Stimulated activated naive B cell treated with anti-CD40 and anti-IgM and Interleukin-4, amounts not matched to agents 10 μg/mL and 1 μg/mL and 100 μg/mL, for 72 hours (primary cell): ENCODE measurements at regions not wholly inside any gene's neighbourhood (a gene's known extent, or its start where the extent isn't known, plus 50 kb on each side); places are given as distances from the start of the nearest gene placed in this dataset.

Experiments
- ATAC-seq, 2 donors: fragments of 150-1000 bp; cut with Tn5 transposase; replicated peaks; 2 replicates each; pipeline ENCODE4 v1.10.0; 2021; ENCODE audit warnings: moderate library complexity in 1 of 2
- DNase-seq: peaks from one replicate; pipeline ENCODE4 v3.0.0; 2021
- H3K27ac Mint-ChIP-seq: one replicate; pipeline ENCODE4 v1.8.0; 2022; ENCODE audit warnings: mild to moderate bottlenecking, mixed read lengths
- H3K27me3 Mint-ChIP-seq, 2 donors: one replicate each; pipeline ENCODE4 v1.8.0; 2022; ENCODE audit warnings: mixed read lengths in 2 of 2
- H3K36me3 Mint-ChIP-seq, 2 donors: one replicate each; pipeline ENCODE4 v1.8.0; 2022; ENCODE audit warnings: mixed read lengths in 2 of 2, mild to moderate bottlenecking in 1 of 2
- H3K4me1 Mint-ChIP-seq, 2 donors: one replicate each; pipeline ENCODE4 v1.8.0; 2022; ENCODE audit warnings: mixed read lengths in 2 of 2, mild to moderate bottlenecking in 1 of 2
- H3K4me3 Mint-ChIP-seq, 2 donors: one replicate each; pipeline ENCODE4 v1.8.0; 2022; ENCODE audit warnings: mild to moderate bottlenecking in 2 of 2, mixed read lengths in 2 of 2, moderate library complexity in 1 of 2
- H3K9me3 Mint-ChIP-seq, 2 donors: one replicate each; pipeline ENCODE4 v1.8.0; 2022; ENCODE audit warnings: mixed read lengths in 2 of 2, mild to moderate bottlenecking in 1 of 2

- H3K27me3 Mint-ChIP-seq = peaks cover 6 to 36% of the 10 kb centered on the region in 2 donors
- ATAC-seq (peak in 1 of 2 donors; percentile 68), DNase-seq (no peak)
- H3K36me3 Mint-ChIP-seq = no peaks in the 10 kb centered on the region
- no peak overlapping the region for H3K27ac Mint-ChIP-seq
- no peaks in the 10 kb centered on the region for H3K9me3 Mint-ChIP-seq
- no peaks in the 10 kb centered on the region for H3K4me1 Mint-ChIP-seq
- no peak overlapping the region for H3K4me3 Mint-ChIP-seq
Measured at GRCh38 chr14:60349663-60350365, 100.8 kb downstream of the PPM1A start.

GRCh38 chr14:60350366-60350720, 101.3 kb downstream of the PPM1A start:
- DNase-seq (no peak), ATAC-seq (no peak)
- Mint-ChIP-seq H3K27me3 (peaks cover 6 to 33% of the 10 kb centered on the region in 2 donors), H3K9me3 (no peaks in the 10 kb centered on the region), H3K36me3 (no peaks in the 10 kb centered on the region), H3K4me3 (no peak overlapping the region), H3K4me1 (no peaks in the 10 kb centered on the region), H3K27ac (no peak overlapping the region)

DNA sequence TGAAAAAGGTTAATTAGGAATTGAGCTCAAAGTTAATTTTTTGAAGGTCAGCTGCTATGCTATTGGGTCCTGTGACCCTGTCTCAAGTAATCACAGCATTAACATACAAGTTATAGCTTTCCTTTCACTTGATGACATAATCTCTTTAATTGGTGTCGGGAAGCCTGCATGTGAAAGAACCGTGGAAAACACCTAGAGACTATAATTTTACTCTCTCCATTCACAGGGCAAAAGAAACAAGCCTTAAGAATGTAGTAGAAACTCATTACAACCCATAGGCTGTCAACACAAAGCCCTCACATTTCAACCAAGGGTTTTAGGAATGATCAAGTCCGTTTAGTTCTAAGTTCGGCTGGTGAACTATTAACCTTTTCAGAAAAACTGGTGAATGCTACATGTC, 104.4 kb downstream of the PPM1A start:
- ATAC-seq (no peak), DNase-seq (no peak)
- H3K4me1 Mint-ChIP-seq = no peaks in the 10 kb centered on the region
- H3K36me3 Mint-ChIP-seq = no peaks in the 10 kb centered on the region
- peaks cover 6 to 41% of the 10 kb centered on the region in 2 donors for H3K27me3 Mint-ChIP-seq
- H3K4me3 Mint-ChIP-seq = no peak overlapping the region
- H3K27ac Mint-ChIP-seq = no peak overlapping the region
- H3K9me3 Mint-ChIP-seq = no peaks in the 10 kb centered on the region

GRCh38 chr14:60355768-60356167, 106.7 kb downstream of the PPM1A start:
- DNase-seq (no peak), ATAC-seq (no peak)
- no peaks in the 10 kb centered on the region for H3K36me3 Mint-ChIP-seq
- no peaks in the 10 kb centered on the region for H3K9me3 Mint-ChIP-seq
- H3K27ac Mint-ChIP-seq = no peak overlapping the region
- no peak overlapping the region for H3K4me3 Mint-ChIP-seq
- no peaks in the 10 kb centered on the region for H3K4me1 Mint-ChIP-seq
- peaks cover 0 to 24% of the 10 kb centered on the region in 2 donors for H3K27me3 Mint-ChIP-seq

GRCh38 chr14:60356386-60356785, 107.4 kb downstream of the PPM1A start:
- ATAC-seq (no peak), DNase-seq (no peak)
- Mint-ChIP-seq H3K9me3 (peaks cover under 1 to 2% of the 10 kb centered on the region in 2 donors), H3K27me3 (peaks cover 2 to 24% of the 10 kb centered on the region in 2 donors), H3K36me3 (no peaks in the 10 kb centered on the region), H3K4me3 (no peak overlapping the region), H3K4me1 (no peaks in the 10 kb centered on the region), H3K27ac (no peak overlapping the region)

GRCh38 chr14:60356906-60357550, 108.0 kb downstream of the PPM1A start:
- no peak for DNase-seq
- H3K36me3 Mint-ChIP-seq = no peaks in the 10 kb centered on the region
- H3K27ac Mint-ChIP-seq = no peak overlapping the region
- H3K4me3 Mint-ChIP-seq = no peak overlapping the region
- H3K27me3 Mint-ChIP-seq = peaks cover 4 to 19% of the 10 kb centered on the region in 2 donors
- H3K4me1 Mint-ChIP-seq = no peaks in the 10 kb centered on the region
- ATAC-seq = no peak
- H3K9me3 Mint-ChIP-seq = peaks cover 2 to 4% of the 10 kb centered on the region in 2 donors

DNA sequence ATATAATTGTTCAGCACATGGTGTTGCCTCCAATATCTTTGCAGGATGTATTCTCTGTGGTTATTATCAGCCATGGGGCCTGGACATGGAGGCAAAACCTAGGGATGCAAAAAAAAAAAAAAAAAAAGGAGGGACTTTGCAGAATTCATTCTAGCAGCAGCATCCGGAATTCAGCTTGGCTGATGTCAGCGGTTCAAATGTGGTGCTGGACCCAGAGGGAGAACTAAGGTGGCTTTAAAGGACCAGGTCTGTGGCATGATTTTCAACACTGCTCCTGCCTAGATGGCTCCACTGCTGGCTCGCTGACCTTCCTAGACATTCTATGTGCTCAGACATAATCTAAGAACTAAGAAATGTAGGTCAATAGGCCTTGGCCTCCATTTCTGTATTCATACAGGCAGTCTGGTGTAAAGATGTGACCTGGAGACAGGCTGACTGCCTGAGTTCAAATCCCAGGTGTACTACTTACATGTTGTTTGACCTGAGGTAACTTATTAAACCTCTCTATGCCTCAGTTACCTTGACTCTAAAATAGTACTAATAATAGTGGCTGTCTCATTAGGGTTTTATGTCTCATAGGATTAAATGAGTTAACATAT, 108.6 kb downstream of the PPM1A start:
- Mint-ChIP-seq H3K36me3 (no peaks in the 10 kb centered on the region), H3K27me3 (peaks cover 4 to 18% of the 10 kb centered on the region in 2 donors), H3K4me3 (no peak overlapping the region), H3K27ac (no peak overlapping the region), H3K4me1 (no peaks in the 10 kb centered on the region), H3K9me3 (peaks cover 2 to 4% of the 10 kb centered on the region in 2 donors)
- no peak for DNase-seq
- ATAC-seq = no peak

- DNase-seq = no peak
- H3K4me3 Mint-ChIP-seq = no peak overlapping the region
Measured at GRCh38 chr14:60363275-60363674, 114.3 kb downstream of the PPM1A start.

GRCh38 chr14:60363687-60364086, 114.7 kb downstream of the PPM1A start:
- Mint-ChIP-seq H3K4me1 (no peaks in the 10 kb centered on the region), H3K27ac (no peak overlapping the region), H3K27me3 (peaks cover 14 to 17% of the 10 kb centered on the region in 2 donors), H3K9me3 (peaks cover 2 to 4% of the 10 kb centered on the region in 2 donors), H3K4me3 (no peak overlapping the region), H3K36me3 (no peaks in the 10 kb centered on the region)
- DNase-seq (no peak), ATAC-seq (no peak)

More at GRCh38 chr14:60363275-60363674, 114.3 kb downstream of the PPM1A start:
- H3K27ac Mint-ChIP-seq = no peak overlapping the region
- H3K27me3 Mint-ChIP-seq = peaks cover 14 to 17% of the 10 kb centered on the region in 2 donors
- peaks cover 2 to 4% of the 10 kb centered on the region in 2 donors for H3K9me3 Mint-ChIP-seq
- H3K4me1 Mint-ChIP-seq = no peaks in the 10 kb centered on the region
- no peak for ATAC-seq
- no peaks in the 10 kb centered on the region for H3K36me3 Mint-ChIP-seq

DNA sequence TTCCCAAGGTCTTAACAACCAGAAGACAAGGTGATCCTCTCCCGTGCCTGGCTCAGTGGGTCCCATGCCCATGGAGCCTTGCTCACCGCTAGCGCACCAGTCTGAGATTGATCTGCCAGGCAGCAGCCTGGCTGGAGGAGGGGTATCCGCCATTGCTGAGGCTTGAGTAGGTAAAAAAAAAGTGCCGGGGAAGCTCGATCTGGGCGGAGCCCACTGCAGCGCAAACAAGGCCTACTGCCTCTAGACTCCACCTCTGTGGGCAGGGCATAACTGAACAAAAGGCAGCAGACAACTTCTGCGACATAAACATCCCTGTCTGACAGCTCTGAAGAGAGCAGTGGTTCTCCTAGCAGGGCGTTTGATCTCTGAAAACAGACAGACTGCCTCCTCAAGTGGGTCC, 104.0 kb downstream of the C14orf39 start:
- no peak overlapping the region for H3K27ac Mint-ChIP-seq
- H3K4me1 Mint-ChIP-seq = no peaks in the 10 kb centered on the region
- peaks cover 18 to 44% of the 10 kb centered on the region in 2 donors for H3K27me3 Mint-ChIP-seq
- H3K9me3 Mint-ChIP-seq = peaks cover 2 to 10% of the 10 kb centered on the region in 2 donors
- H3K4me3 Mint-ChIP-seq = no peak overlapping the region
- ATAC-seq (no peak), DNase-seq (no peak)
- H3K36me3 Mint-ChIP-seq = no peaks in the 10 kb centered on the region
